ENCODE measurements at regions not wholly inside any gene's neighbourhood (a gene's known extent, or its start where the extent isn't known, plus 50 kb on each side); places are given as distances from the start of the nearest gene placed in this dataset.

- TF ChIP-seq CHD7 (IDR thresholded peaks at IDR 0.05; ENCODE audit: insufficient replicate concordance, low read length): no peak
Observed at GRCh38 chr9:26729187-26729586, 163.4 kb downstream of the CAAP1 start (continued).
